ENCODE measurements at regions not wholly inside any gene's neighbourhood (a gene's known extent, or its start where the extent isn't known, plus 50 kb on each side); places are given as distances from the start of the nearest gene placed in this dataset.
"Not testable (repeated sequence)": the region's sequence is repeated elsewhere in the genome, so short reads cannot be mapped to it uniquely, and the experiment has no call there.

DNA sequence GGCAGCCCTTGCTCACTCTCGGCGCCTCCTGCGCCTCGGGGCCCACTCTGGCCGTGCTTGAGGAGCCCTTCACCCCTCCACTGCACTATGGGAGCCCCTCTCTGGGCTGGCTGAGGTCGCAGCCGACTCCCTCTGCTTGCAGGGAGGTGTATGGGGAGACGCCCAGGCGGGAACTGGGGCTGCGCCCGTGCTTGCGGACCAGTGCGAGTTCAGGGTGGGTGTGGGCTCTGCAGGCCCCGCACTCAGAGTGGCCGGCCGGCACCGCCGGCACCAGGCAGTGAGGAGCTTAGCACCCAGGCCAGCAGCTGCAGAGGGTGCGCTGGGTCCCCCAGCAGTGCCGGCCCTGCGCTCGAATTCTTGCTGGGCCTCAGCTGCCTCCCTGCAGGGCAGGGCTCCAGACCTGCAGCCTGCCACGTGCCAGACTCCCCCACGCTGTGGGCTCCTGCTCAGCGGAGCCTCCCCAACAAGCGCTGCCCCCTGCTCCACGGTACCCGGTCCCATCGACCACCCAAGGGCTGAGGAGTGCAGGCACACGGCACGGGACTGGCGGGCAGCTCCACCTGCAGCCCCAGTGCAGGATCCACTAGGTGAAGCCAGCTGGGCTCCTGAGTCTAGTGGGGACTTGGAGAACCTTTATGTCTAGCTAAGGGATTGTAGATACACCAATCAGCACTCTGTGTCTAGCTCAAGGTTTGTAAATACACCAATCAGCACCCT, 54.0 kb upstream of the WWC2 start:
- not testable (repeated sequence) for DNase-seq

DNA sequence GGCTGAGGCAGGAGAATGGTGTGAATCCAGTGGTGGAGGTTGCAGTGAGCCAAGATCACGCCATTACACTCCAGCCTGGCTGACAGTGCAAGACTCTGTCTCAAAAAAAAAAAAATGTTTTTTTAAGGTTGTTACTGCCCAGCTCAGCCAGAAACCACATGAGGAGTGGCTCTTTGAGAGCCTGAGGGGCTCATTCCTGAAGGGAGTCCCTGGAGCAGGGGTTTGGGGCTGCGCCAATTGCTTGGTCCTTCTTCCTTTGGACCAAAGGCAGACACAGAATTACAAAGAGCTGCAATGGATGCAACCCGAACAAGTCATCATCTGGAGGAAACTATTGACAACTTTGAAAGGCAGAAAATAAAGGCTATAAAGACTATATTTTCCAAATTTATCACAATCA, 60.6 kb upstream of the WWC2 start:
- no peak for DNase-seq

- DNase-seq, result no peak
Measured at GRCh38 chr4:183035726-183036415, 63.2 kb upstream of the WWC2 start.

- no peak for DNase-seq
Measured at GRCh38 chr4:183035256-183035655, 63.8 kb upstream of the WWC2 start.

- no peak for DNase-seq
Measured at GRCh38 chr4:183030823-183031222, 68.2 kb upstream of the WWC2 start.

- DNase-seq, result no peak
Measured at GRCh38 chr4:183030309-183030708, 68.7 kb upstream of the WWC2 start.

- no peak for DNase-seq
Measured at GRCh38 chr4:183029365-183029764, 69.7 kb upstream of the WWC2 start.

GRCh38 chr4:183026701-183027100, 72.4 kb upstream of the WWC2 start:
- no peak for DNase-seq

DNA sequence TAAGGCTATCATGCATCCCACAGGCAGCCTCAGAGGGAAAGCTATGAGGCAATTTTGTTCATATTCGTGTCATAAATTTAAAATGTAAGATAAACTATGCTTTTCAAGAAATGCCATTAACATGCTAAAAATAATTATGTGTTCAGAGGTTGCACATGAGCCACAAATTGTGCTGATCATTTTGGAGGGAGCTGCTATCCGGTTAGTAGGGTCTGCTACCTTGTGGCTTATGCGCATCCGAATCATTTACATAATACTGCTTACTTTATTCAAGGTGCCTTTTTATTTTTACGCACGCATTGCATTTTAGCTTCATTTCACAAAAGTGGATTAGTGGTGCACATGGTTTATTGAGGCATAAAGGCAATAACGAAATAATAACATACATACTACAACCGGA, 76.4 kb upstream of the WWC2 start:
- no peak for DNase-seq

DNA sequence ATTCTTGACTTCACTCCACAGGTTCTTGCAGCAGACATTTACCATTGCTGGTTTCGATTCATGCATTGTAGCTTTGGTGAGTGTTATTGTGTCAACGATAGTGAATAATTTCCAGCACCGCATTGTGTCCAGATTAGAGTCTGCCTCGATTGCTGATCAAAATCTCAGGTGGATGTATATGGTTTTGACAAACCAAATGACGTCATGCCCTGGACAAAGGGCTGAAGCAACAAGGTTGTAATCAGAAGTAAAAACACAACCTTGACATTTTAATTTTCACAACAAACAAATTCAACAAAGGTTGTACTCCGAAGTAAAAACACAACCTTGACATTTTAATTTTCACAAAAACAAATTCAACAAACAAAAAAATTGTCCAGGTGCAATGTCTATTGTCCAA, 81.1 kb upstream of the WWC2 start:
- no peak for DNase-seq

DNA sequence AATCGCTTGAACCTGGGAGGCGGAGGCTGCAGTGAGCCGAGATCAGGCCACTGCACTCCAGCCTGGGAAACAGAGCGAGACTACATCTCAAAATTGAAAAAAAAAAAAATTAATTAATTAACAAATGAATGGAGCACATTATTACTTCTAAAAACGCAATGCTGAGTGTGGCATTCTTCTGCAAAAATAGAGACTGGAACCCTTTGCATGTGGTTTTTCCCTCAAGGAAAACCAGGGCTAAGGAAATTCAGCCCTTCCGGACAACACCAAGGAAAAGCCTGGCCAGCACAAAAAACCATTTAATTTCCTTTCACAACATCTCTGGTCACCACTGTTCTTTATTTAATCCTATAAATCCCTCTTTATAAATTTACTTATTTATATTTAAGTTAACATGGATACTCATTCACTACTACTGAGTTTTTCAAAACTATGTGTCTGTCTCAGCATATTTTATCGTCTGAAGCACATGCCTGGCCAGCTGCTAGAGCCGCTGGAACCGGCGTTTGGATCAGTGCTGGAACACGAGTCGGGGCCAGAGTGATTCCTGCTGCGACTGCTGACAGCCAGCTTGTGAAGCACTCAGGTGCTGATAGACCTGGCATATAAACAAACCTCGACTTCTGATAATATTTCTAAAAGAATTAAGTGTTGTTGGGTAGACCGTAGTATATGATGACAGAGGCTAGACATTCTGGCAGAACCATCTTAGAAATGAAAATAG, 84.5 kb upstream of the WWC2 start:
- DNase-seq, result no peak

DNA sequence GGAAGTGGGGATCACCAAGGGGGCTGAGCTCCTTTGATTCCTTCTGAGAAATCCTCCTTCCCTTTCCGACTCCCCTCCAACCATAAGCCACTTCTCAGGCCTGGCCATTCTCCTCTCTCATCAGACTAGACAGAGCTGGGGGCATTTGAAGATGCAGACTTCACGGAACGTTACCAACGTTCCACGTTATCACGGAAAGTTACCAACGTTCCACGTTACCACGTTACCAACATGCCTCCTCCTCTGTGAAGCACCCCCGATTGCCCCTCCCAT, 85.4 kb upstream of the WWC2 start:
- DNase-seq, result no peak

GRCh38 chr4:183012879-183013729, 86.0 kb upstream of the WWC2 start:
- DNase-seq, result no peak

- no peak for DNase-seq
Measured at GRCh38 chr4:183011213-183011907, 87.7 kb upstream of the WWC2 start.

- DNase-seq, result no peak
Measured at GRCh38 chr4:183008492-183008891, 90.6 kb upstream of the WWC2 start.

DNA sequence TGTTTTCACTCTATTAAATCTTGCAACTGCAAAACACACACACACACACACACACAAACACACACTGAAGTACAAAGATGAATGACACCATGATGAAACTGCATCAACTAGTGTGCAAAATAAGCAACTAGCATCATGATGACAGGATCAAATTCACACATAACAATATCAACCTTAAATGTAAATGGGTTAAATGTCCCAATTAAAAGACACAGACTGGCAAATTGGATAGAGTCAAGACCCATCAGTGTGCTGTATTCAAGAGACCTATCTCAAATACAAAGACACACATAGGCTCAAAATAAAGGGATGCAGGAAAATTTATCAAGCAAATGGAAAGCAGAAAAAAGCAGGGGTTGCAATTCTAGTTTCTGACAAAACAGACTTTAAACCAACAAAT, 87.2 kb upstream of the DCTD start:
- DNase-seq, result not testable (repeated sequence)

DNA sequence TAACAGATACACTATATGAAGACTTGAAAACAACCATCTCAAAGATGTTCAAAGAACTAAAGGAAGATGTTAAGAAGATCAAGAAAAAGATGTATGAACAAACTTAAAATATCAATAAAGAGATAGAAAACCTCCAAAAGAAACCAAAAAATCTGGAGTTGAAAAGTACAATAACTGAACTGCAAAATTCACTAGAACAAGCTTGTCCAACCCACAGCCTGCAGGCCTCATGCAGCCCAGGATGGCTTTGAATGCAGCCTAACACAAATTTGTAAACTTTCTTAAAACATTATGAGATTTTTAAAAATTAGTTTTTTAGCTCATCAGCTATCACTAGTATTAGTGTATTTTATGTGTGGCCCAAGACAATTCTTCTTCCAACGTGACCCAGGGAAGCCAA, 77.0 kb upstream of the DCTD start:
- DNase-seq, result no peak

- DNase-seq, result no peak
Measured at GRCh38 chr4:182978152-182978827, 61.1 kb upstream of the DCTD start.

GRCh38 chr4:182975806-182976205, 58.6 kb upstream of the DCTD start:
- DNase-seq, result no peak

- no peak for DNase-seq
Measured at GRCh38 chr4:182973941-182974340, 56.8 kb upstream of the DCTD start.

DNA sequence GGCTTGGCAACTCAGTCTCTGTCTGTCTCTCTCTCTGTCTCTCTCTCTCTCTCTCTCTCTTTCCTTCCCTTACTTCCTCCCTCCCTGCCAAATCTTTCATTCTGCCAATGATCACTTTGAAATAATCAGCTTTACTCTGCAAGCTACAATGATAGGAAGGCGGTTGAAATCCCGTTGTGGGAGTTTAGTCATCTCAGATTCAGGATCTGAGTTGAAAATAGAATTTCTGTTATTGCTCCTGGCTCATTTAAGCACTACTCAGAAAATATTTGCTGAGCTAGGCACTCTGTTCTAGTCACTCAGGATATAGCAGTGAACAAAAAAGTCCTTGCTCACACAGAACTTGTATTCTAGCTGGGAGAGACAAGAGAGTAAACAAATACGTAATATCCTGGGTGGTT, 56.3 kb upstream of the DCTD start:
- DNase-seq, result no peak

DNA sequence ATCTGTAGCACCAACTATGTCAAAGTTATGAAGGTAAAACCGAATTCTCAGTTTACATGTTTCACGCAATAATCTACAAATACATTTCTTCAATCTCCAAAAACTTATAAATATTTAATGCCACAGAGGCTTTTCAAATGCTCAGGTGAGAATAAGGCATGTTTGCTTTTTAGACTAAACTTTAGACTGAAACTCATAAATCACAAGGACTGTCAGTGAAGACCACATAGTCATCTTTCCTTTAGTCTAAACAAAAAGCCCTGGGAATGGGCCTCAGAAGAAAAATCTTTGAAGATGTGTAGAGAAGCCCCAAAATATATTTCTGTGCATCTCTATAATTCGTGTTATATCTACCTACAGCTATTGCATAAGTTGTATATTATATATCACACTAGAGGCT, 54.5 kb upstream of the DCTD start:
- DNase-seq, result no peak
